Epithelial cell of prostate (primary cell): ENCODE measurements at regions not wholly inside any gene's neighbourhood (a gene's known extent, or its start where the extent isn't known, plus 50 kb on each side); places are given as distances from the start of the nearest gene placed in this dataset.
"Not testable (repeated sequence)": the region's sequence is repeated elsewhere in the genome, so short reads cannot be mapped to it uniquely, and the experiment has no call there.

Source experiments
- DNase-seq: peaks from one replicate; pipeline ENCODE4 v3.0.0-alpha.2; 2011; ENCODE audit warnings: low read depth, low spot score
- H3K27ac ChIP-seq: fragments of 450-650 bp; 2 replicates; pipeline ENCODE4 v1.5.1; 2017; ENCODE audit warnings: mild to moderate bottlenecking

GRCh38 chr4:8983921-8984320 is 112.3 kb upstream of the HMX1 start:
- H3K27ac ChIP-seq, DNase-seq: not testable (repeated sequence)

DNA sequence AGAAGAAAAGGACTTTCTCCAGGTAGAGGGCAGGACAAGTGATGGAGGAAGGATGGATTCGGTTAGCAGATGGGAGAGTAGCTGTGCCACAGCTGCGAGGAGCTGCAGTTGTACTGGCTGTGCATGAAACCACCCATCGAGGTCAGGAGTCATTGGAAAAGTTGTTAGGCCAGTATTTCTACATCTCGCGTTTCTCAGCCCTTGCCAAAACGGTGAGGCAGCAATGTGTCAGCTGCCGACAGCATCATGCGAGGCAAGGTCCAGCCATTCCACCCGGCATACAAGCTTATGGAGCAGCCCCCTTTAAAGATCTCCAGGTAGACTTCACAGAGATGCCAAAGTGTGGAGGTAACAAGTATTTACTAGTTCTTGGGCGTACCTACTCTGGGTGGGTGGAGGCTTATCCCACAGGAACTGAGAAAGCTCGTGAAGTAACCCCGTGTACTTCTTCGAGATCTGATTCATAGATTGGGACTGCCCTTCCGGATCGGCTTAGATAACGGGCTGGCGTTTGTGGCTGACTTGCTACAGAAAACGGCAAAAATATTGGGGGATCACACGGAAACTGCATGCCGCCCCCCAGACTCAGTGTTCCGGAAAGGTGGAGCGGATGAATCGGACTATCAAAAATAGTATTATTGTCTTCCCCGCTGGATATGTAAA is 105.0 kb upstream of the HMX1 start:
- not testable (repeated sequence) for H3K27ac ChIP-seq
- DNase-seq: peak; percentile 12

DNA sequence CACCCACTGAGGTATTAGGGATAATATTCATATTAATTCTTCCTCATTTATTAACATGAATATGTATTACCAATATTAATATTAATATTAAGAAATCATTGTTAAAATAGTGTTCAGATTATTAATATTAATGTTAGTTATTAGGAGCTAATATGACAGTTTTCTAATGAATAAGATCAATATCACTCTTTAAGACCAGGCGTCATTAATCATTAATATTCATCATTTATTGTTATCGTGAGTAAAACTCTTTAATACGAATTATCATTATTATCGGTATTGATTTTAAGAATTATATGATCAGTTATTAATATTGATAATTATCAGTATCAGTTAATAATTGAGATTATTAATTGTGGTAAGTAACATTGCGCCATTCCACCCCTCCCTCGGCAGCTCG is 101.0 kb upstream of the HMX1 start:
- not testable (repeated sequence) for H3K27ac ChIP-seq, DNase-seq

DNA sequence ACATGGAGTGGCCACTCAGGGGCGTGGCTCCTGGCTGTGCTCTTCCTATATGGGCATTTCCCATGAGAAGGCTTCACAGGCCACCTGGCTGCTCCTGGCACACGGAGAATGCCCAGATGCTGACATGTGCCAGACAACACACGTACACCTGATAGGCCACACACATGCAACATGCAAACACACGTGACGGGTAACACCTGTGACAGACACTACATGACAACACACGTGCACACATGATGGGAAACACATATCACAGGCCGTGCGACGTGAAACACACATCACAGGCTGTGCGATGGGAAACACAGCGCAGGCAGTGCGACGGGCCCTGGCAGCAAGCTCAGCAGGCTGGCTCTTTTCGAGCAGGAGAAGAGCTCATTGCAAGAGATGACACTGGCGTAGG is 94.3 kb upstream of the HMX1 start:
- H3K27ac ChIP-seq, DNase-seq: not testable (repeated sequence)

DNA sequence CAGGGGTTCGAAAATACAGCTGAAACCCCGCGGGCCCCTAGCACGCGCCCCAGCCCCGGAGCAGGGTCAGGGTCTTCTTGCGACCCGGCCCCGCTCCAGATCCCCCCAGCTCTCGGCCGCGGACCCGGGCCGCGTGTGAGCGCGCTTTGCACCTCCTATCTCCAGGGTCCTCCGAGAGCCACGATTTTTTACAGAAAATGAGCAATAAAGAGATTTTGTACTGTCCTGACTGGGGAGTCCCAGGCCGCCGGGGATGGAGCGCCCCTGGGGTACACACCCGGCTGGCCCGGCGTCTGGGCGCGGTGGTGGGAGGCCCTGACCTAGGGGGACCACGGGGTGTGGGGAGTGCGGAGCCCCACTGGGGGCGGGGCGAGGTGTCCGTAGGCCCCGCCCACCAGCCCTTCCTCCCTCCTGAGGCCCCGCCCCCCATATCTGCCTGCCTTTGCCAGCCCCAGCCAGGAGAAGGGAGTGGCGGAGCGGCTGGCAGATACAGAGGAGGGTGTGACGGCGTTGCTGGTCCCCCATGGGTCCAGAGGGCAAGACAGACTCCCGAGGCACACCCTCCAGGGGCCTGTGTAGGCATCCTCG is 92.7 kb upstream of the HMX1 start:
- H3K27ac ChIP-seq, DNase-seq: not testable (repeated sequence)

DNA sequence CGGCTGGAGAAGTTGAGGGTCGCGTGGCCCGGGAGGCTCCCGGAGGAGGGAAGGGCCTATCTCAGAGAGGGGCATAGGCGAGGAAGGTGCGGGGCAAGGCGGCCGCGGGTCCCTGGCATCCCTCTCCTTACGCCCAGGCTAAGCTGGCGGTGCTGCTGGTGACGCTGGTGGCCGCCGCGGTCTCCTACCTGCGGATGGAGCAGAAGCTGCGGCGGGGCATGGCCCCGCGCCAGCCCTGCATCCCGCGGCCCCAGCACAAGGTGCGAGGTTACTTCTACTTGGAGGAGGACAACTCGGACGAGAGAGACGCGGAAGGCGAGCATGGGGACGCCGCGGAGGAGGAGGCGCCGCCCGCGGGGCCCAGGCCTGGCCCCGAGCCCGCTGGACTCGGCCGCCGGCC is 91.9 kb upstream of the HMX1 start:
- not testable (repeated sequence) for H3K27ac ChIP-seq, DNase-seq

DNA sequence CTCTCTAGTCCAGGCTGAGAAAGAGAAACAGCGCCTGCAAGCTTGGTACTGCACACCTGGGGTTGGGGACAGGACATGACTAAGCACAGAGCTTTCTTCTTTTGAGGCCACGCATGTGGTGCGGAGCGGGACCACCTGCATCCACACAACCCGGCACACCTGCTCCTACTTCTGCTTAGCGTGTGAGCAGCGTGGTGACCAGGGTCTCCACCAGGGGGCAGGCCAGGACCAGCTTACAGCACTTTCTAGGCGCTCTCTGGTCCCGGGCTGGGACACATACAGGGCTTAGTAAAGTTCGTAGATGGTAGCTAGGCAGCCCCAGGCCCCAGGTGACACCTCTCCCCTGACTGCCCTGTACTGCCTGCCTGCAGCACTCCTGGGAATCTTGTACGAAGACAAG is 89.7 kb upstream of the HMX1 start:
- H3K27ac ChIP-seq, DNase-seq: not testable (repeated sequence)

GRCh38 chr4:8959471-8959870 is 87.8 kb upstream of the HMX1 start:
- not testable (repeated sequence) for H3K27ac ChIP-seq, DNase-seq

GRCh38 chr4:8954001-8954400 is 82.4 kb upstream of the HMX1 start:
- H3K27ac ChIP-seq, DNase-seq: not testable (repeated sequence)

GRCh38 chr4:8952791-8953190 is 81.2 kb upstream of the HMX1 start:
- not testable (repeated sequence) for H3K27ac ChIP-seq, DNase-seq

GRCh38 chr4:8952109-8952508 is 80.5 kb upstream of the HMX1 start:
- not testable (repeated sequence) for H3K27ac ChIP-seq, DNase-seq

DNA sequence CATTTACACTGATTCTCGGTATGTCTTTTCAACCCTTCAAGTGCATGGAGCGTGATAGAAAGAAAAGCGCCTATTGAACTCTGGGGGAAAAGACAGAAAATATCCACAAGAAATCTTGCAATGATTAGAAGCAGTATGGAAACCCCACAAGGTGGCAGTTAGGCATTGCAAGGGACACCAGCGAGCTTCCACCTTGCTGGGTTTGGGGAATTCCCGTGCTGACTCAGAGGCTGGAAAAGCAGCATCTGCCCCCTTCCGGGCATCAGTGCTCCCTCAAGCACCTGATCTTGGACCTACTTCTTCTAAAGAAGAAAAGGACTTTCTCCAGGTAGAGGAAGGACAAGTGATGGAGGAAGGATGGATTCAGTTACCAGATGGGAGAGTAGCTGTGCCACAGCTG is 73.9 kb upstream of the HMX1 start:
- DNase-seq, H3K27ac ChIP-seq: not testable (repeated sequence)

- not testable (repeated sequence) for H3K27ac ChIP-seq, DNase-seq
These were observed 71.7 kb upstream of the HMX1 start for GRCh38 chr4:8943367-8943766.

- DNase-seq, H3K27ac ChIP-seq: not testable (repeated sequence)
These were observed 70.4 kb upstream of the HMX1 start for GRCh38 chr4:8942088-8942487.

GRCh38 chr4:8941492-8941805 is 69.8 kb upstream of the HMX1 start:
- DNase-seq, H3K27ac ChIP-seq: not testable (repeated sequence)

DNA sequence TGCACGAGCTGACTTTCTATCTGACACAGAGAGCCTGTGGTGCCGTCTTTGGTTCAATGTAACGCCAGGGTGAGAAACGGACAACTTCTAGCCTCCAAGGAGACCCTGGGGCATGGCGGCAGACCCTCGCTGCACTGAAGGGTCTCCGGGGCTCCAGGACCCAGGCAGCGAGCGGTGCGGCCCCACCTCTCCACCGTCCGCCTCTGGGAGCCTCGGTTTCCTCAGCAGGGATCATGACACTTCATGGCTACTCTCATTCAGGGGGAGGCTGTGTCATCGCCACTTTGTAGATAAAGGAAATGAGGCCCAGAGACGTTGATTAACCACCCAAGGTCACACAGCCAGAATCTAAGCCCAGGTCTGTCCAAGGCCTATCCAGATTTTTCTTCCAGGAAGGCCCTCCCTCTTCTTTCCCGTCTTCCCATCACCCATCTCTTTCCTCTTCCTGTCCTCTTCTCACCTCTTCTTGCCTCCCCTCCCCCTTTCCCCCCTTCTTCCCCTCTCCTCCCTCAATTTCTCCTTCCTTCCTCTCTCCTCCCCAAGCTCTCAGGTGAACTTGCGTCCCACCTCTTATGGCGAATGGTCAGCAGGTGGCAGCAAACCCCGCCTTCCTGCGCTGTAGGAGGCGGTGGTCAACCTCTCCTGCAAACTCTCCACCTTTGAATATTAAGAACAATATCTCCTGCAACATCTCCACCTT is 69.3 kb upstream of the HMX1 start:
- H3K27ac ChIP-seq: no peak overlapping the region
- no peak for DNase-seq

DNA sequence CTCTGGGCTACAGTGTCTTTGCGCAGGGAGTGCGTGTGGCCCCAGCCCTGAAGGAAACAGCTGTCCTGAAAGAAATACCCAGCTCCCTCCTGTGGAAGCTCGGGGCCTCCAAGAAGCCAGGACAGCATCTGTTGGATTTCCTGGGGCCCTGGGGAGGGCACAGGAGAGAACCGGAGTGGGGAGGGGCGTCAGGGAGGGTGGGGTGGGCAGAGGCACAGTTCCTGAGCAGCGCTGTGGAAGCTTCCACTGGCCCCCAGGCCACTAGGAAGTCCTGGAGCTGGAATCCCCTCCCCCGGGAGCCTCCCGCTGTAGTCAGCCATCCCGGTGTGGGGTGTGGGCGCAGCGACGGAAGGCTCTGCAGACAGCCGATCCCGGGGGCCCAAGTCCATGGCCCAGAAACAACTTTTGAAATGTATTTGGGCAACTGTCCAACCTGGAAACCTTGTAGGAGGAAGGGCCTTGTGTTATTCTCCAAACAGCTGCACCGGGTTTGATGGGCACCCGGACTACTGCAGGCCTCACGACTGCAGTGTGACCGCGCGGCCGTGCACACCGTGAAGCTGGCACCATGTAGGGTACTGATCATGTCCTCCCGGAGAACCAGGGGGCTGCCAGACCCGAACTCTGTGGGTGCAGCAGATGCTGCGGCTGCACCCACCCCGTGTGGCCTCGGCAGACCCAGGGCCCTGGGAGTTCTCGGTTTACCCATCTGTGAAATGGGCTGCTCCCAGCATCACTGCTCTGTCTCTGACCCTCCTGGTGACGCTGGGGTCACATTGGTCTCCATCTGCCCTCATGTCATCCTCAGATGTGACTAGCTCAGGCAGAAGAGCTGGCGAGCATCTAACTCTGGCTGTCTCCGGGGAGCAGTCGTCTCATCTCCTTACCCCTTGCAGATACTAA is 68.5 kb upstream of the HMX1 start:
- no peak for DNase-seq
- no peak overlapping the region for H3K27ac ChIP-seq

- DNase-seq: no peak
- H3K27ac ChIP-seq: no peak overlapping the region
These were observed 67.7 kb upstream of the HMX1 start for GRCh38 chr4:8939160-8939839.

DNA sequence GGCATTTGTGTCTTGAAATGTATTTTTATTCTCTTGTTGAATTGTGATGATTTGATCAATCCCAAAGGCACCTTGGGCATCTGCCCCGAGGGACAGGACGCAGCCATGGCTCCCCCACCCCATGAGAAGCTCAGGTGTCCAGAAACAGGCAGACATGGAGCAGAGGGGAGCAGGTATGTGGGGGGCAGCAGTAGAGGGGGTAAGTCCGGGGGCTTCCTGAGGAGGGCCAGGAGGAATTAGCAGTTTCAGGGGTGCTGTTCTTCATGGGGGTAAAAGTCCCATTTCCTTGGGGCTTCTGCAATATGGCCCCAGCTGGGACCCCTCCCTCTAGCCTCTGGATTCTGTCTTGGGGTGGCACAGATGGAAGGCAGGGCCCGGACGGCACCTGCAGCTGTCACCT is 67.0 kb upstream of the HMX1 start:
- DNase-seq: no peak
- H3K27ac ChIP-seq: no peak overlapping the region

DNA sequence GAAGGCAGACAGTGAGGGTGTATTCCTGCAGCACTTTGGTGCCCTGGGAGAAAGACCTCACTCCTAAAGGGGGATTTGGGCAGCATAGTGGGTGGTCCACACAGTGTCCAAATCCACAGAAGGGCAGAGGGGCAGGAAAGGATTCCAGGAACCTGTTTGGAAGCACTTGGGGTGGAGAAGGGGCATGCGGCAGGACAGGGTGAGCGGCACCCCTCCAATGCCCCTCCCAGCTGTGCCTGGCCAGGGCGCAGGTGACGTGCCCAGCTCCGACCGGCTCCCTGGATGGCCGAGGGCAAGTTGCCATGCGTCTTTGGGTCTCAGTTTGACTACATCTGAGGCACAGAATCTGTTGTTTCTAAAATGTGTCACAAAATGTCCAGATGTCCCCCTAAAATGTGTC is 66.5 kb upstream of the HMX1 start:
- DNase-seq: no peak
- no peak overlapping the region for H3K27ac ChIP-seq
